ENCODE measurements at regions not wholly inside any gene's neighbourhood (a gene's known extent, or its start where the extent isn't known, plus 50 kb on each side); places are given as distances from the start of the nearest gene placed in this dataset.

DNA sequence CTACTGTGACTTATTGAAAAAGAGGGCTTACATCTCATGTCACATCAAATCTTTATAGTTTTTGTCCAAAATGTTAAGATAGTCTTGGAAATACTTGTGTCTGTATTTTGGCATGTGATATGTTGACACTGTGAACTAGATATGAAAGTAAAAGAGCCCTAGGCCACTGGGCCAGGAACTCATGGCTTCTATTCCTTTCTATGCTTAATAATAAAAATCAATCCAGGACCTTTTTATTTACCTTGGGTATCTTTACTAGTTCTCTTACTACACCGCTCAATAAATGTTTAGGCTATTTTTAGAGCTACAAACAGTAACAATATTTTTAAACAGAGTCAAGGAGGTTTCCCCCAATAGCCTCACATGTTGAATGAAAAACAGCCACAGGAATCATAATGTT is 348.6 kb upstream of the SLC24A2 start:
- TF ChIP-seq, protein P1, sequence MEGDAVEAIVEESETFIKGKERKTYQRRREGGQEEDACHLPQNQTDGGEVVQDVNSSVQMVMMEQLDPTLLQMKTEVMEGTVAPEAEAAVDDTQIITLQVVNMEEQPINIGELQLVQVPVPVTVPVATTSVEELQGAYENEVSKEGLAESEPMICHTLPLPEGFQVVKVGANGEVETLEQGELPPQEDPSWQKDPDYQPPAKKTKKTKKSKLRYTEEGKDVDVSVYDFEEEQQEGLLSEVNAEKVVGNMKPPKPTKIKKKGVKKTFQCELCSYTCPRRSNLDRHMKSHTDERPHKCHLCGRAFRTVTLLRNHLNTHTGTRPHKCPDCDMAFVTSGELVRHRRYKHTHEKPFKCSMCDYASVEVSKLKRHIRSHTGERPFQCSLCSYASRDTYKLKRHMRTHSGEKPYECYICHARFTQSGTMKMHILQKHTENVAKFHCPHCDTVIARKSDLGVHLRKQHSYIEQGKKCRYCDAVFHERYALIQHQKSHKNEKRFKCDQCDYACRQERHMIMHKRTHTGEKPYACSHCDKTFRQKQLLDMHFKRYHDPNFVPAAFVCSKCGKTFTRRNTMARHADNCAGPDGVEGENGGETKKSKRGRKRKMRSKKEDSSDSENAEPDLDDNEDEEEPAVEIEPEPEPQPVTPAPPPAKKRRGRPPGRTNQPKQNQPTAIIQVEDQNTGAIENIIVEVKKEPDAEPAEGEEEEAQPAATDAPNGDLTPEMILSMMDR (IDR thresholded peaks at IDR 0.05; ENCODE audit: low read depth, low read length) = no peak
- TF ChIP-seq POLR2A (IDR thresholded peaks at IDR 0.05; ENCODE audit: extremely low read depth, insufficient read length) = no peak
